Activated CD4-positive, alpha-beta T cell treated with anti-CD3 and anti-CD28 coated beads for 36 hours (primary cell): ENCODE measurements at regions not wholly inside any gene's neighbourhood (a gene's known extent, or its start where the extent isn't known, plus 50 kb on each side); places are given as distances from the start of the nearest gene placed in this dataset.

Experiments used
- ATAC-seq: fragments of 200-7000 bp; cut with Tn5 transposase; one replicate; pipeline ENCODE4 v1.10.0; 2021; ENCODE audit warnings: mild to moderate bottlenecking, moderate library complexity
- CTCF ChIA-PET: fragments of 350-600 bp; sonication (Branson Sonifier 250); formaldehyde crosslinking; loops from one replicate; lab custom pipeline; 2021; ENCODE audit warnings: antibody characterized with exemption; lab: Charles Lee
- POLR2A ChIA-PET: fragments of 350-600 bp; sonication (Branson Sonifier 250); formaldehyde crosslinking; loops from one replicate; lab custom pipeline; 2021; ENCODE audit warnings: antibody characterized with exemption, inconsistent platforms; lab: Charles Lee
- DNase-seq: peaks from one replicate; pipeline ENCODE4 v3.0.0-alpha.2; 2020
- H3K27ac Mint-ChIP-seq: one replicate; pipeline ENCODE4 v1.8.0; 2021; ENCODE audit warnings: mixed read lengths
- H3K27me3 Mint-ChIP-seq: one replicate; pipeline ENCODE4 v1.8.0; 2021; ENCODE audit warnings: mixed read lengths
- H3K36me3 Mint-ChIP-seq: one replicate; pipeline ENCODE4 v1.8.0; 2021; ENCODE audit warnings: low read depth, mixed read lengths
- H3K4me1 Mint-ChIP-seq: one replicate; pipeline ENCODE4 v1.8.0; 2021; ENCODE audit warnings: mixed read lengths
- H3K4me3 Mint-ChIP-seq: one replicate; pipeline ENCODE4 v1.8.0; 2021; ENCODE audit warnings: mild to moderate bottlenecking, moderate library complexity, mixed read lengths
- H3K9me3 Mint-ChIP-seq: one replicate; pipeline ENCODE4 v1.8.0; 2021; ENCODE audit warnings: low read depth, mixed read lengths
- intact Hi-C, 2 experiments: fragments of 100-400 bp; cut with DNase I in 1 of 2; cut with micrococcal nuclease in 1 of 2; formaldehyde crosslinking; loops; one replicate each; pipeline versions ENCODE4 v1.14.2 to v1.15.1; 2022 to 2024; cut with DNase I, micrococcal nuclease

GRCh38 chr7:63031838-63032436, 966.7 kb upstream of the ZNF722 start:
- ATAC-seq (no peak), DNase-seq (no peak)
- Mint-ChIP-seq H3K27ac (no peak overlapping the region), H3K36me3 (no peaks in the 10 kb centered on the region), H3K4me1 (no peaks in the 10 kb centered on the region), H3K9me3 (peaks cover 30% of the 10 kb centered on the region), H3K4me3 (no peak overlapping the region), H3K27me3 (no peaks in the 10 kb centered on the region)
- ChIA-PET POLR2A (no interaction called here), CTCF (no interaction called here)
- intact Hi-C loops = loop anchor here in 1 of 2 experiments (10.0 kb wide), 1 partner anchor 47 kb away; no protein-coding TSS in a partner anchor

- ATAC-seq (no peak), DNase-seq (no peak)
- ChIA-PET CTCF (no interaction called here), POLR2A (no interaction called here)
- intact Hi-C loops = loop anchor here in 1 of 2 experiments (10.0 kb wide), 1 partner anchor 52 kb away; no protein-coding TSS in a partner anchor
- H3K9me3 Mint-ChIP-seq = peaks cover 46% of the 10 kb centered on the region
- H3K27me3 Mint-ChIP-seq = no peaks in the 10 kb centered on the region
- no peaks in the 10 kb centered on the region for H3K36me3 Mint-ChIP-seq
- H3K27ac Mint-ChIP-seq = no peak overlapping the region
- H3K4me1 Mint-ChIP-seq = no peaks in the 10 kb centered on the region
- no peak overlapping the region for H3K4me3 Mint-ChIP-seq
Observed at GRCh38 chr7:63037242-63037641, 961.4 kb upstream of the ZNF722 start.

- CTCF ChIA-PET = no interaction called here
- Mint-ChIP-seq H3K4me3 (no peak overlapping the region), H3K9me3 (peaks cover 52% of the 10 kb centered on the region), H3K27me3 (no peaks in the 10 kb centered on the region), H3K27ac (no peak overlapping the region), H3K4me1 (no peaks in the 10 kb centered on the region), H3K36me3 (no peaks in the 10 kb centered on the region)
- DNase-seq (no peak), ATAC-seq (no peak)
- POLR2A ChIA-PET = no interaction called here
- intact Hi-C loops = loop anchor here in 1 of 2 experiments (10.0 kb wide), 1 partner anchor 54 kb away; no protein-coding TSS in a partner anchor
Observed at GRCh38 chr7:63038987-63039386, 959.7 kb upstream of the ZNF722 start.

- no peak overlapping the region for H3K4me3 Mint-ChIP-seq
- H3K9me3 Mint-ChIP-seq = peaks cover 52% of the 10 kb centered on the region
- H3K27me3 Mint-ChIP-seq = no peaks in the 10 kb centered on the region
- DNase-seq (no peak), ATAC-seq (no peak)
- no peaks in the 10 kb centered on the region for H3K36me3 Mint-ChIP-seq
- no peaks in the 10 kb centered on the region for H3K4me1 Mint-ChIP-seq
- CTCF ChIA-PET = no interaction called here
- POLR2A ChIA-PET = no interaction called here
- intact Hi-C loops = loop anchor here (10.0 kb wide), 1 partner anchor 55 kb away; no protein-coding TSS in a partner anchor
- H3K27ac Mint-ChIP-seq = no peak overlapping the region
Observed at GRCh38 chr7:63039882-63040281, 958.8 kb upstream of the ZNF722 start.

GRCh38 chr7:63040336-63040735, 958.3 kb upstream of the ZNF722 start:
- Mint-ChIP-seq H3K4me1 (no peaks in the 10 kb centered on the region), H3K9me3 (peaks cover 49% of the 10 kb centered on the region), H3K27me3 (no peaks in the 10 kb centered on the region), H3K36me3 (no peaks in the 10 kb centered on the region), H3K4me3 (no peak overlapping the region), H3K27ac (no peak overlapping the region)
- no peak for DNase-seq
- intact Hi-C loops = loop anchor here in 1 of 2 experiments (10.0 kb wide), 1 partner anchor 56 kb away; no protein-coding TSS in a partner anchor
- ChIA-PET POLR2A (no interaction called here), CTCF (no interaction called here)
- ATAC-seq = no peak

GRCh38 chr7:63040966-63041610, 957.6 kb upstream of the ZNF722 start:
- no peak overlapping the region for H3K4me3 Mint-ChIP-seq
- H3K4me1 Mint-ChIP-seq = no peaks in the 10 kb centered on the region
- peaks cover 46% of the 10 kb centered on the region for H3K9me3 Mint-ChIP-seq
- POLR2A ChIA-PET = no interaction called here
- ATAC-seq = no peak
- H3K36me3 Mint-ChIP-seq = no peaks in the 10 kb centered on the region
- intact Hi-C loops = loop anchor here in 1 of 2 experiments (10.0 kb wide), 1 partner anchor 56 kb away; no protein-coding TSS in a partner anchor
- DNase-seq = no peak
- no peak overlapping the region for H3K27ac Mint-ChIP-seq
- H3K27me3 Mint-ChIP-seq = no peaks in the 10 kb centered on the region
- CTCF ChIA-PET = no interaction called here

GRCh38 chr7:63041786-63042185, 956.9 kb upstream of the ZNF722 start:
- CTCF ChIA-PET = no interaction called here
- Mint-ChIP-seq H3K36me3 (no peaks in the 10 kb centered on the region), H3K27ac (no peak overlapping the region), H3K4me3 (no peak overlapping the region), H3K9me3 (peaks cover 47% of the 10 kb centered on the region), H3K27me3 (no peaks in the 10 kb centered on the region), H3K4me1 (no peaks in the 10 kb centered on the region)
- POLR2A ChIA-PET = no interaction called here
- DNase-seq (no peak), ATAC-seq (no peak)
- intact Hi-C loops = loop anchor here in 1 of 2 experiments (10.0 kb wide), 1 partner anchor 57 kb away; no protein-coding TSS in a partner anchor

- Mint-ChIP-seq H3K9me3 (peaks cover 41% of the 10 kb centered on the region), H3K27ac (no peak overlapping the region), H3K4me1 (no peaks in the 10 kb centered on the region), H3K27me3 (no peaks in the 10 kb centered on the region), H3K4me3 (no peak overlapping the region), H3K36me3 (no peaks in the 10 kb centered on the region)
- POLR2A ChIA-PET = no interaction called here
- intact Hi-C loops = loop anchor here in 1 of 2 experiments (10.0 kb wide), 1 partner anchor 58 kb away; no protein-coding TSS in a partner anchor
- ATAC-seq (no peak), DNase-seq (no peak)
- CTCF ChIA-PET = no interaction called here
Observed at GRCh38 chr7:63042730-63043511, 955.7 kb upstream of the ZNF722 start.

GRCh38 chr7:63043657-63044543, 954.7 kb upstream of the ZNF722 start:
- POLR2A ChIA-PET = no interaction called here
- Mint-ChIP-seq H3K27me3 (no peaks in the 10 kb centered on the region), H3K27ac (no peak overlapping the region), H3K9me3 (peaks cover 39% of the 10 kb centered on the region), H3K36me3 (peaks cover 5% of the 10 kb centered on the region), H3K4me1 (no peaks in the 10 kb centered on the region), H3K4me3 (no peak overlapping the region)
- CTCF ChIA-PET = no interaction called here
- intact Hi-C loops = loop anchor here in 1 of 2 experiments (10.0 kb wide), 1 partner anchor 59 kb away; no protein-coding TSS in a partner anchor
- ATAC-seq (no peak), DNase-seq (no peak)

GRCh38 chr7:63044721-63045120, 953.9 kb upstream of the ZNF722 start:
- ATAC-seq = no peak
- no peak for DNase-seq
- CTCF ChIA-PET = no interaction called here
- Mint-ChIP-seq H3K36me3 (peaks cover 5% of the 10 kb centered on the region), H3K27ac (no peak overlapping the region), H3K4me1 (no peaks in the 10 kb centered on the region), H3K9me3 (peaks cover 35% of the 10 kb centered on the region), H3K4me3 (no peak overlapping the region), H3K27me3 (no peaks in the 10 kb centered on the region)
- intact Hi-C loops = loop anchor here in 1 of 2 experiments (10.0 kb wide), 1 partner anchor 60 kb away; no protein-coding TSS in a partner anchor
- POLR2A ChIA-PET = no interaction called here

- no peak overlapping the region for H3K27ac Mint-ChIP-seq
- intact Hi-C loops = loop anchor here in 1 of 2 experiments (10.0 kb wide), 1 partner anchor 61 kb away; no protein-coding TSS in a partner anchor
- POLR2A ChIA-PET = no interaction called here
Observed at GRCh38 chr7:63045575-63045974, 953.1 kb upstream of the ZNF722 start.

More at GRCh38 chr7:63045575-63045974, 953.1 kb upstream of the ZNF722 start:
- Mint-ChIP-seq H3K27me3 (no peaks in the 10 kb centered on the region), H3K9me3 (peaks cover 31% of the 10 kb centered on the region), H3K4me1 (no peaks in the 10 kb centered on the region), H3K36me3 (peaks cover 5% of the 10 kb centered on the region), H3K4me3 (no peak overlapping the region)
- ATAC-seq (no peak), DNase-seq (no peak)
- CTCF ChIA-PET = no interaction called here
